ENCODE measurements at regions not wholly inside any gene's neighbourhood (a gene's known extent, or its start where the extent isn't known, plus 50 kb on each side); places are given as distances from the start of the nearest gene placed in this dataset.

- H3K9me3 Mint-ChIP-seq (ENCODE audit: low read depth) = no peaks in the 10 kb centered on the region
- H3K4me3 Mint-ChIP-seq (ENCODE audit: low read depth) = no peak overlapping the region
- peaks cover 11% of the 10 kb centered on the region for H3K27me3 Mint-ChIP-seq
- no peak for TF ChIP-seq CTCF (IDR thresholded peaks at IDR 0.05; ENCODE audit: unreplicated experiment)
- DNase-seq (ENCODE audit: low spot score, unreplicated experiment) = no peak
- H3K36me3 Mint-ChIP-seq (ENCODE audit: insufficient read depth) = no peaks in the 10 kb centered on the region
- no peak overlapping the region for H3K27ac Mint-ChIP-seq
- H3K4me1 Mint-ChIP-seq (ENCODE audit: low read depth) = peaks cover 3% of the 10 kb centered on the region
Observed at GRCh38 chr10:10366836-10367235, 650.8 kb upstream of the CELF2 start.

GRCh38 chr10:10367264-10367663 lies 650.4 kb upstream of the CELF2 start:
- peaks cover 3% of the 10 kb centered on the region for H3K4me1 Mint-ChIP-seq (ENCODE audit: low read depth)
- H3K36me3 Mint-ChIP-seq (ENCODE audit: insufficient read depth) = no peaks in the 10 kb centered on the region
- DNase-seq (ENCODE audit: low spot score, unreplicated experiment) = no peak
- peaks cover 10% of the 10 kb centered on the region for H3K27me3 Mint-ChIP-seq
- no peak overlapping the region for H3K27ac Mint-ChIP-seq
- no peak overlapping the region for H3K4me3 Mint-ChIP-seq (ENCODE audit: low read depth)
- no peaks in the 10 kb centered on the region for H3K9me3 Mint-ChIP-seq (ENCODE audit: low read depth)
- TF ChIP-seq CTCF (IDR thresholded peaks at IDR 0.05; ENCODE audit: unreplicated experiment) = no peak

GRCh38 chr10:10368951-10369576 lies 648.6 kb upstream of the CELF2 start:
- H3K9me3 Mint-ChIP-seq (ENCODE audit: low read depth) = no peaks in the 10 kb centered on the region
- H3K27me3 Mint-ChIP-seq = peaks cover 5% of the 10 kb centered on the region
- no peak overlapping the region for H3K27ac Mint-ChIP-seq
- DNase-seq (ENCODE audit: low spot score, unreplicated experiment) = no peak
- H3K4me1 Mint-ChIP-seq (ENCODE audit: low read depth) = peaks cover 3% of the 10 kb centered on the region
- TF ChIP-seq CTCF (IDR thresholded peaks at IDR 0.05; ENCODE audit: unreplicated experiment) = no peak
- no peaks in the 10 kb centered on the region for H3K36me3 Mint-ChIP-seq (ENCODE audit: insufficient read depth)
- no peak overlapping the region for H3K4me3 Mint-ChIP-seq (ENCODE audit: low read depth)

- H3K4me3 Mint-ChIP-seq (ENCODE audit: low read depth) = no peak overlapping the region
- no peak for TF ChIP-seq CTCF (IDR thresholded peaks at IDR 0.05; ENCODE audit: unreplicated experiment)
- H3K27ac Mint-ChIP-seq = no peak overlapping the region
- peaks cover 2% of the 10 kb centered on the region for H3K27me3 Mint-ChIP-seq
- DNase-seq (ENCODE audit: low spot score, unreplicated experiment) = no peak
- peaks cover 7% of the 10 kb centered on the region for H3K9me3 Mint-ChIP-seq (ENCODE audit: low read depth)
- no peaks in the 10 kb centered on the region for H3K4me1 Mint-ChIP-seq (ENCODE audit: low read depth)
- no peaks in the 10 kb centered on the region for H3K36me3 Mint-ChIP-seq (ENCODE audit: insufficient read depth)
Observed at GRCh38 chr10:10385831-10386230, 631.8 kb upstream of the CELF2 start.

GRCh38 chr10:10389182-10389581 lies 628.5 kb upstream of the CELF2 start:
- DNase-seq (ENCODE audit: low spot score, unreplicated experiment) = no peak
- no peak overlapping the region for H3K4me3 Mint-ChIP-seq (ENCODE audit: low read depth)
- H3K9me3 Mint-ChIP-seq (ENCODE audit: low read depth) = peaks cover 5% of the 10 kb centered on the region
- H3K27me3 Mint-ChIP-seq = peaks cover 7% of the 10 kb centered on the region
- H3K4me1 Mint-ChIP-seq (ENCODE audit: low read depth) = no peaks in the 10 kb centered on the region
- no peaks in the 10 kb centered on the region for H3K36me3 Mint-ChIP-seq (ENCODE audit: insufficient read depth)
- no peak overlapping the region for H3K27ac Mint-ChIP-seq
- no peak for TF ChIP-seq CTCF (IDR thresholded peaks at IDR 0.05; ENCODE audit: unreplicated experiment)

All from progenitor cell of endocrine pancreas (in vitro differentiated cells).